Neural progenitor cell (in vitro differentiated cells): ENCODE measurements at regions not wholly inside any gene's neighbourhood (a gene's known extent, or its start where the extent isn't known, plus 50 kb on each side); places are given as distances from the start of the nearest gene placed in this dataset.

Experiments used
- DNase-seq: peaks from one replicate; pipeline ENCODE4 v3.0.0-alpha.2; 2016; ENCODE audit warnings: low spot score
- H2AFZ ChIP-seq: fragments of 200-600 bp; sonication (generic); replicated peaks from 2 replicates; pipeline ENCODE4 v1.6.1; 2016; ENCODE audit warnings: antibody characterized with exemption
- H3F3A ChIP-seq: fragments of 200-600 bp; sonication (generic); 2 replicates; pipeline ENCODE4 v1.6.1; 2016; ENCODE audit warnings: antibody characterized with exemption, low read depth
- H3K27ac ChIP-seq: fragments of 200-600 bp; sonication (generic); 2 replicates; pipeline ENCODE4 v1.5.1; 2016; ENCODE audit warnings: mild to moderate bottlenecking
- H3K27me3 ChIP-seq: fragments of 200-600 bp; sonication (generic); 2 replicates; pipeline ENCODE4 v1.6.1; 2016; ENCODE audit warnings: mild to moderate bottlenecking, moderate library complexity
- H3K36me3 ChIP-seq: fragments of 200-600 bp; sonication (generic); 2 replicates; pipeline ENCODE4 v1.5.1; 2016
- H3K4me1 ChIP-seq: fragments of 200-600 bp; sonication (generic); 2 replicates; pipeline ENCODE4 v1.6.1; 2016; ENCODE audit warnings: mixed run types
- H3K4me2 ChIP-seq: fragments of 200-600 bp; sonication (generic); 2 replicates; pipeline ENCODE4 v1.6.1; 2016
- H3K4me3 ChIP-seq: fragments of 200-600 bp; sonication (generic); 2 replicates; pipeline ENCODE4 v1.5.1; 2016
- H3K79me2 ChIP-seq: fragments of 200-600 bp; sonication (generic); 2 replicates; pipeline ENCODE4 v1.6.1; 2016; ENCODE audit warnings: low read depth
- H3K9ac ChIP-seq: fragments of 200-600 bp; sonication (generic); 2 replicates; pipeline ENCODE4 v1.6.1; 2016
- H3K9me3 ChIP-seq: fragments of 200-600 bp; sonication (generic); 2 replicates; pipeline ENCODE4 v1.5.1; 2016; ENCODE audit warnings: low read depth
- H4K20me1 ChIP-seq: fragments of 200-600 bp; sonication (generic); 2 replicates; pipeline ENCODE4 v1.6.1; 2016; ENCODE audit warnings: low read depth
- H3K27ac Mint-ChIP-seq: 3 replicates; pipeline ENCODE4 v1.8.0; 2021; ENCODE audit warnings: mixed read lengths
- H3K27me3 Mint-ChIP-seq: 2 replicates; pipeline ENCODE4 v1.8.0; 2022; ENCODE audit warnings: low read depth, mild to moderate bottlenecking, inconsistent platforms, moderate library complexity, mixed read lengths; ENCODE audit not compliant: insufficient read depth
- H3K36me3 Mint-ChIP-seq: 3 replicates; pipeline ENCODE4 v1.8.0; 2021; ENCODE audit warnings: mixed read lengths
- H3K4me1 Mint-ChIP-seq: 3 replicates; pipeline ENCODE4 v1.8.0; 2021; ENCODE audit warnings: mixed read lengths
- H3K4me3 Mint-ChIP-seq: 3 replicates; pipeline ENCODE4 v1.8.0; 2021; ENCODE audit warnings: mild to moderate bottlenecking, moderate library complexity, mixed read lengths
- H3K9me3 Mint-ChIP-seq: 3 replicates; pipeline ENCODE4 v1.8.0; 2020; ENCODE audit warnings: mixed read lengths
- CTCF ChIP-seq: fragments of 200-600 bp; sonication (generic); IDR thresholded peaks from 2 replicates; pipeline ENCODE4 v1.5.1; 2017; ENCODE audit warnings: antibody characterized with exemption, mild to moderate bottlenecking
- EZH2 ChIP-seq: fragments of 200-600 bp; sonication (generic); IDR thresholded peaks from 2 replicates; pipeline ENCODE4 v1.6.1; 2017; ENCODE audit warnings: antibody characterized with exemption, mild to moderate bottlenecking, moderate library complexity
- EZH2phosphoT487 ChIP-seq: fragments of 200-600 bp; sonication (generic); IDR thresholded peaks from 2 replicates; pipeline ENCODE4 v1.6.1; 2017; ENCODE audit warnings: antibody characterized with exemption

GRCh38 chr4:133247861-133248260 is 98.8 kb downstream of the PCDH10 start:
- H3K9me3 Mint-ChIP-seq, result no peaks in the 10 kb centered on the region
- no peak overlapping the region for H3K27ac Mint-ChIP-seq
- no peak for DNase-seq

GRCh38 chr4:133245226-133245625 is 96.1 kb downstream of the PCDH10 start:
- Histone ChIP-seq H3K79me2 (no peaks in the 10 kb centered on the region), H3K9me3 (no peaks in the 10 kb centered on the region), H3K27ac (no peak overlapping the region), H3K27me3 (no peaks in the 10 kb centered on the region), H3K4me1 (no peaks in the 10 kb centered on the region), H3F3A (no peaks in the 10 kb centered on the region), H3K4me2 (no peak overlapping the region), H2AFZ (no peak overlapping the region), H4K20me1 (no peaks in the 10 kb centered on the region), H3K4me3 (no peak overlapping the region), H3K36me3 (no peaks in the 10 kb centered on the region), H3K9ac (no peak overlapping the region)
- no peak for DNase-seq
- no peaks in the 10 kb centered on the region for H3K27me3 Mint-ChIP-seq
- H3K36me3 Mint-ChIP-seq, result no peaks in the 10 kb centered on the region
- H3K27ac Mint-ChIP-seq, result no peak overlapping the region
- no peaks in the 10 kb centered on the region for H3K9me3 Mint-ChIP-seq
- no peak for TF ChIP-seq EZH2
- no peak for TF ChIP-seq EZH2phosphoT487
- no peak for TF ChIP-seq CTCF
- H3K4me3 Mint-ChIP-seq, result no peak overlapping the region
- H3K4me1 Mint-ChIP-seq, result no peaks in the 10 kb centered on the region

More at GRCh38 chr4:133247861-133248260, 98.8 kb downstream of the PCDH10 start:
- H3K4me3 ChIP-seq, result no peak overlapping the region
- TF ChIP-seq CTCF (no peak), EZH2 (no peak), EZH2phosphoT487 (no peak)
- peak overlapping the region; percentile 66 for H2AFZ ChIP-seq
- H3K4me1 ChIP-seq, result no peaks in the 10 kb centered on the region
- Mint-ChIP-seq H3K4me3 (no peak overlapping the region), H3K27me3 (no peaks in the 10 kb centered on the region), H3K4me1 (no peaks in the 10 kb centered on the region), H3K36me3 (no peaks in the 10 kb centered on the region)
- H3K27ac ChIP-seq, result no peak overlapping the region
- no peaks in the 10 kb centered on the region for H3K79me2 ChIP-seq
- no peaks in the 10 kb centered on the region for H4K20me1 ChIP-seq
- no peaks in the 10 kb centered on the region for H3F3A ChIP-seq
- no peak overlapping the region for H3K4me2 ChIP-seq
- H3K27me3 ChIP-seq, result no peaks in the 10 kb centered on the region
- H3K9me3 ChIP-seq, result no peaks in the 10 kb centered on the region
- H3K36me3 ChIP-seq, result no peaks in the 10 kb centered on the region
- no peak overlapping the region for H3K9ac ChIP-seq
